GM08714 (cell line): ENCODE measurements at regions not wholly inside any gene's neighbourhood (a gene's known extent, or its start where the extent isn't known, plus 50 kb on each side); places are given as distances from the start of the nearest gene placed in this dataset.

Experiments used
- H3K4me3 ChIP-seq: fragments of 200-500 bp; sonication (Bioruptor generic); 2 replicates; pipeline ENCODE4 v1.5.1; 2014; ENCODE audit warnings: mild to moderate bottlenecking, low read length, inconsistent platforms
- ZNF274 ChIP-seq: IDR thresholded peaks from 2 replicates; pipeline ENCODE4 v1.6.1; 2012; ENCODE audit warnings: mild to moderate bottlenecking, low read depth, low read length

DNA sequence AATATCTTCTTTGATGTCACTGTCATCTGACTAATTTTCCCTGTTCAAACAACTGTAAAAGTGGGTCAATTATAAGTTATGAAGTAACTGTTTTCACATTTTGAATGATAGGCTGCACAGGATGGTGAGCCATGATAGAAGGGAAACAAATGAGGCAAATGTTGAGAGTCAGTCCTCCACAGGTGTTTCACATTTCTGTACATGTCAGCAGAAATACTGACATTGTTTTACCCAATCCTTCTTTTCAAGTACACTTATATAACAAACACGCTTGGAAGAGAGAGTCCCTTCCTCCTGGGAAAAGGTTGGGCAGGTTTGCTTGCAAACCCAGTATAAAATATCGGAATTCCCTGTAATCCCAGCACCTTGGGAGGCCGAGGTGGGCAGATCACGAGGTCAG lies 1251.5 kb downstream of the SLC16A7 start:
- H3K4me3 ChIP-seq = no peak overlapping the region
- TF ChIP-seq ZNF274 = no peak

- TF ChIP-seq ZNF274 = no peak
- no peak overlapping the region for H3K4me3 ChIP-seq
These were observed 1253.9 kb downstream of the SLC16A7 start for GRCh38 chr12:60849723-60850122.

DNA sequence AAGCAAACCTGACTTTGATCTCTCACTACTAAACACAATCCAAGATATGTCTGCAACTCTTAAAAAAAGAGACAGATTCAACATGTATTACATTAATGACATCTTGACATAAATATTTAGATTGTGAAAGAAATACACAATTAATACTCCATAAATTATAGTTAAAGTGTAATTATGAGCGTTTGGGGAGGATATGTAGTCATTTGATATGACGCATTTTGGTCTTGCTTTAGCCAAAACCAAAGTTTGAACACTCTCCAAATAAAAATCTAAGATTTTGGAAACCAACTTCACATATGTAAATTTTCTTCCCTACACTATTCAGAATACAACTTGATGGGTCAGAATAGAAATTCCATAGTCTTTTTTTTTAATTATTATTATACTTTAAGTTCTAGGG lies 1257.6 kb downstream of the SLC16A7 start:
- TF ChIP-seq ZNF274 = no peak
- no peak overlapping the region for H3K4me3 ChIP-seq

DNA sequence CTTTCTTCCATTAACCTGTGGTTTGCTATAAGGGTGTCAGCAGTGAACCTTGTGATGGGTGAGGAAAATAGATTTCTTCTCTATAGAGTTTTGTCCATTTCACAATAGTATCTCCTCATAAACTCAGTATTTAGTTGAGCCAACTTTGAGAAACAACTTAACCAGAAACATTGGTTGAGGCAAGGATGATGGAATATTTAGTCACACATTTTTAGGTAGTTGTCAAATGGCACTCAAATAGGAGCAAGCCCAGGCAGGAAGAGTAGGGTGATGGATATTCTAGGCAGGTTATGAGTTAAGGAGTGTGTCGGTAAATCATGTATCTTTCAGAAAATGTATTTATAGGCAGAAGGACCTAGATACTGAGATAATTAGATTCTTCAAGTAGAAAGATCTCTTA lies 1267.6 kb downstream of the SLC16A7 start:
- TF ChIP-seq ZNF274 = no peak
- no peak overlapping the region for H3K4me3 ChIP-seq

DNA sequence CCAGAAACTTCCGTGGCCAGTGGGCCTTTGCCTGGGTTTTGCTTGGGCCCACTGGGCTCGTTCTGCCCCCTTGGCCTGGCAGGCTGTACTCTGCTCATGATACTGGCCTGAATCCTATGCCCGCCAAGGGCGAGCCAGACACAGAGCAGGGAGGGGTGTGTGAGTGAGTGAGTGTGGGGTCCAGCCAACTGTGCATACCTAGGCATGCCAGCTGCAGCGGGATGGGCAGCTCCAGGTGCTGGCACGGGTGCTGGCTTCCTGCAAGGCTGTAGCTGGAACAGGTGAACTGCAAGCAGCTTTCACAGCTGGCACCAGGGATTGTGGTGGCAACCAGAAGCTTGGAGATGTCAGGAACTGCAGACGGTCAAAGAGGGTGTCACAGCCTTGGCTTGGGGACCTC lies 1276.4 kb downstream of the SLC16A7 start:
- H3K4me3 ChIP-seq = no peak overlapping the region
- no peak for TF ChIP-seq ZNF274

- no peak for TF ChIP-seq ZNF274
- no peak overlapping the region for H3K4me3 ChIP-seq
These were observed 1277.3 kb downstream of the SLC16A7 start for GRCh38 chr12:60872850-60873713.

DNA sequence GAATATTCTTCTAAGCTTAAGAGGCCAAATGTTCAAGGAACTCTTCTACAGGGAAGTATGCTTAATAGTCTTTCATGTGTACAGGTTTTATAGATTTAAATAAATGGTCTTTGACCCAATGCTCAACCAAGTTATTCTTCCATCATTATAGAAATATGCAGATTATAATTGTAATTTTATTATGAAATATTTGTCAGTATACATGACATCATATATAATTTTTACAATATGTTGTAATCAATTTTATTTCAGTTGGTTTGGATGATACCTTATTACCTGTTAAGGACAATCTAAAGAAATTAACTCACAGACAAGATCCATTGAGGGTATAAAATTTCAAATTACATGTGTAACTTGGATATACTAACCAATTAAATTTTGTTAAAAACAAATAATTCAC lies 1278.3 kb downstream of the SLC16A7 start:
- no peak for TF ChIP-seq ZNF274
- no peak overlapping the region for H3K4me3 ChIP-seq

DNA sequence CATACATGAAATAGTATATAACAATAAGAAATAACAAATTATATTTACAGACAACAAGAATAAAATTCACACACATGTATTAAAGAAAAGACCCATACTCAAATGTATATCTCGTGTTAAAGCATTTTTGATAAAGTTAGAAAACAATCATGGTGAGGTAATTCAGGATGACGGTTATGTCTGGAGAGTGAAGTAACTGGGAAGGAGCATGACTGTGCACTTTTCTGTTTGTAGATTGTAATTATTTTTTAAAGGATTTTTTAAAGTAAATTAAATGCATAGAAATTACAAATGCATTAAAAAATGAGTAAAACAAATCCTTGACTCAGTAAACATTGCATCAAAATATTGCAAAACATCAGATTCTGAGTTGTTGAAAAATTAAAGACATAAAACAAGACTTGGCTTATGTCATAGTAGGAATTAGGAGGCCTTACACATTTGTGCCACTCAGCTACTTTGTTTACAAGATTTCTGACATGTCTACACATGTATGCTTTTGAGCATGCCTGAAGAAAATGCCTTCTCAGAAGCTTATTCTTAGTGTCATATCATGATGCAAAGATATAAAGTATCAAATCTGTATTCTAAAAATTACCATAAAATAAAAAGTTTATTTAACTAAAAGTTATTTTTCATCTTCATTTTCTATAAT lies 1325.1 kb downstream of the SLC16A7 start:
- TF ChIP-seq ZNF274 = no peak
- H3K4me3 ChIP-seq = no peak overlapping the region

- H3K4me3 ChIP-seq = no peak overlapping the region
- TF ChIP-seq ZNF274 = no peak
These were observed 1325.7 kb downstream of the SLC16A7 start for GRCh38 chr12:60921541-60921940.

GRCh38 chr12:60926256-60926655 lies 1330.4 kb downstream of the SLC16A7 start:
- TF ChIP-seq ZNF274 = no peak
- no peak overlapping the region for H3K4me3 ChIP-seq

GRCh38 chr12:60930151-60930550 lies 1330.1 kb upstream of the USP15 start:
- H3K4me3 ChIP-seq = no peak overlapping the region
- TF ChIP-seq ZNF274 = no peak

GRCh38 chr12:60935981-60936761 lies 1324.0 kb upstream of the USP15 start:
- no peak overlapping the region for H3K4me3 ChIP-seq
- no peak for TF ChIP-seq ZNF274

DNA sequence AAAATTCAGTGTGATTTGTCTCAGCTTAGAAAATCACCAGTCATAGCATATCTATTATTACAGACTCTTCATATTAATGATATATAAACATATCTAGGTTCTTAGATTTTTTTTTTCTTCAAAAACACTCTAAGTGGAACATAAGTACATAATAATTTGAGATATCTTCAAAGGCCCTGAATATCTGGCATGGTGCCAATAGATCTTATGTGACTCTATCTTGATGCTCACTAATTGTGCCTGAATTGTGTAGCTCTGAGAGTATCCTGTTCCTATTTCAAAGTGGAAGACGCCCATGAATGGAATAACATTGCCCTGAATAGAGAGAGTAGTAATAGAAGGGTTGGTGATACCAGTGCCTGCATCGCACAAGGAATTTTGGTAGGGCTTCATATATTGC lies 1312.7 kb upstream of the USP15 start:
- no peak overlapping the region for H3K4me3 ChIP-seq
- TF ChIP-seq ZNF274 = no peak

DNA sequence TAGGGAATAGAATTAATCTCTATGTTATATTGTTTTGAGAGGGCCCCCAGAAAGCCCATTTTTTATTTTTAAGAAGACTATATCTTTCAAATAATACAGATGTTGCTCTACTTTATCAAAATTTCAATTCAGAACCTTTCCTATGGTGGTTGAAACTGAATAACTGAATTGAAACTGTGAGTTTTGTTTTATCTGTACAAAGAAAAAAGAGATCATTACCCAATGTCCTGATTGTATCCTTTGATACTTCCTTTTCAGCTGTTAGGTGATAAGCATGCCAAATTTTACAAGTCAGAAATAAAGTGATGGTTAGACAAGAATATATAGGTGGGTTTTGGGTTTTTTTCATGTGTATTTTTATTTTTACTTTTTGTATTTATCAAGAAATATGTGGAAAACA lies 1293.1 kb upstream of the USP15 start:
- TF ChIP-seq ZNF274 = no peak
- no peak overlapping the region for H3K4me3 ChIP-seq

DNA sequence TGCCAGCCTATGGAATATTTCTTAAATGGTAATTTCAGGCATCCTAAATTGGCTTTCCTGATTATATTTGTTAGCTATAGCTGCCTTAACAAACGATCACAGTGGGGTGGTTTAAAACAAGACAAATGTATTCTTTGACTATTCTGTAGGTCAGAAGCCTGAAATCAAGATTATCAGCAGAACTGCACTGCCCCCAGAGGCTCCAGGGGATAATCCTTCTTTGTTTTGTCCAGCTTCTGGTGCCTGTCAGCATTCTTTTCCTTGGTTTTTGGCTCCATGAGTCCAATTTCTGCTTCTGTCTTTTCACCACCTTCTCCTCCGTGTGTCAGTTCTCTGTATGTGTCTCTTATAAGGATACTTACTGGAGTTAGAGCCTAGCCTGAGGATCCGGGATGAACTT lies 1282.2 kb upstream of the USP15 start:
- TF ChIP-seq ZNF274 = no peak
- no peak overlapping the region for H3K4me3 ChIP-seq
